ENCODE measurements at regions not wholly inside any gene's neighbourhood (a gene's known extent, or its start where the extent isn't known, plus 50 kb on each side); places are given as distances from the start of the nearest gene placed in this dataset.

DNA sequence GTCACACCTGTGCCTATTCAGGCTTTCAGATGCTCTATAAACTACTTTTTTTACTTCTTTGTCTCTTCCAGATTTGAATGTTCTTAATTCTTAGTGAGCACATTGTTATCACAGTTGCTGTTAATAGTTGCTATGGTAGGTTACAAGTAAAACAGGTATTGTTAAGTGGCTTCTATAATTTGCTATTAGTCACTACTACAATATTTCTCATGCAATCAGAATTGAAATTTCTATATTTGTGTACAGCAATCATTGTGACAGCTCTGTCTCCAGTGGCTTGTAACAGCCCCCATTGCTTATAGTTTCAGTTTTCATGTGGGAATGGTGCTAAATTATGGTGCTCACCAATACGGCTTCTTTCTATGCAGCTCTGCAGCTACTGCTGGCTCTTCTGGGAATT is 318.4 kb upstream of the GOLIM4 start:
- TF ChIP-seq, protein P1, sequence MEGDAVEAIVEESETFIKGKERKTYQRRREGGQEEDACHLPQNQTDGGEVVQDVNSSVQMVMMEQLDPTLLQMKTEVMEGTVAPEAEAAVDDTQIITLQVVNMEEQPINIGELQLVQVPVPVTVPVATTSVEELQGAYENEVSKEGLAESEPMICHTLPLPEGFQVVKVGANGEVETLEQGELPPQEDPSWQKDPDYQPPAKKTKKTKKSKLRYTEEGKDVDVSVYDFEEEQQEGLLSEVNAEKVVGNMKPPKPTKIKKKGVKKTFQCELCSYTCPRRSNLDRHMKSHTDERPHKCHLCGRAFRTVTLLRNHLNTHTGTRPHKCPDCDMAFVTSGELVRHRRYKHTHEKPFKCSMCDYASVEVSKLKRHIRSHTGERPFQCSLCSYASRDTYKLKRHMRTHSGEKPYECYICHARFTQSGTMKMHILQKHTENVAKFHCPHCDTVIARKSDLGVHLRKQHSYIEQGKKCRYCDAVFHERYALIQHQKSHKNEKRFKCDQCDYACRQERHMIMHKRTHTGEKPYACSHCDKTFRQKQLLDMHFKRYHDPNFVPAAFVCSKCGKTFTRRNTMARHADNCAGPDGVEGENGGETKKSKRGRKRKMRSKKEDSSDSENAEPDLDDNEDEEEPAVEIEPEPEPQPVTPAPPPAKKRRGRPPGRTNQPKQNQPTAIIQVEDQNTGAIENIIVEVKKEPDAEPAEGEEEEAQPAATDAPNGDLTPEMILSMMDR (IDR thresholded peaks at IDR 0.05 in 2 of 3, conservative IDR thresholded peaks at IDR 0.05 in 1 of 3; ENCODE audit: borderline replicate concordance in 1 of 3, insufficient read depth in 1 of 3, low read depth in 2 of 3, low read length in 2 of 3) = no peak
- TF ChIP-seq ZNF274 (IDR thresholded peaks at IDR 0.05; ENCODE audit: low read depth, low read length) = no peak
- TF ChIP-seq, protein P2, sequence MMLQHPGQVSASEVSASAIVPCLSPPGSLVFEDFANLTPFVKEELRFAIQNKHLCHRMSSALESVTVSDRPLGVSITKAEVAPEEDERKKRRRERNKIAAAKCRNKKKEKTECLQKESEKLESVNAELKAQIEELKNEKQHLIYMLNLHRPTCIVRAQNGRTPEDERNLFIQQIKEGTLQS (IDR thresholded peaks at IDR 0.05) = no peak
